ENCODE measurements at regions not wholly inside any gene's neighbourhood (a gene's known extent, or its start where the extent isn't known, plus 50 kb on each side); places are given as distances from the start of the nearest gene placed in this dataset.
A peak's percentile ranks its signal among the peaks of the same experiment; 100 is the strongest.
"Not testable (repeated sequence)": the region's sequence is repeated elsewhere in the genome, so short reads cannot be mapped to it uniquely, and the experiment has no call there.

- Histone ChIP-seq H4K20me1 (ENCODE audit: insufficient read depth) (no peaks in the 10 kb centered on the region), H3K27ac (no peak overlapping the region), H3K36me3 (ENCODE audit: low read depth) (no peaks in the 10 kb centered on the region), H3K9ac (no peak overlapping the region), H3K9me2 (ENCODE audit: insufficient read depth) (no peaks in the 10 kb centered on the region), H3K27me3 (replicated peaks; ENCODE audit: insufficient read depth) (no peaks in the 10 kb centered on the region), H3K79me2 (ENCODE audit: insufficient read depth) (no peaks in the 10 kb centered on the region), H3K4me3 (no peak overlapping the region), H3K9me3 (ENCODE audit: low read depth) (no peaks in the 10 kb centered on the region), H2AFZ (no peak overlapping the region), H3K4me2 (ENCODE audit: unreplicated experiment) (no peak overlapping the region), H3F3A (ENCODE audit: insufficient read depth) (no peaks in the 10 kb centered on the region), H3K4me1 (ENCODE audit: insufficient read depth) (no peaks in the 10 kb centered on the region)
- no peak for TF ChIP-seq EZH2 (IDR thresholded peaks at IDR 0.05; ENCODE audit: insufficient read depth, poor library complexity, severe bottlenecking)
- no peak for TF ChIP-seq EZH2phosphoT487 (IDR thresholded peaks at IDR 0.05; ENCODE audit: insufficient read depth, low read depth)
- 36 to 37% methylated on average over 4 of the region's 4 CpGs for WGBS, 2 experiments (ENCODE audit: low coverage in 1 of 2, low lambda C conversion rate in 2 of 2, missing lambda C conversion rate in 2 of 2)
- in situ Hi-C loops (cut with MboI): no loop called here
- DNase-seq: no peak
Measured at GRCh38 chr2:221741496-221742211, 169.6 kb upstream of the EPHA4 start.

DNA sequence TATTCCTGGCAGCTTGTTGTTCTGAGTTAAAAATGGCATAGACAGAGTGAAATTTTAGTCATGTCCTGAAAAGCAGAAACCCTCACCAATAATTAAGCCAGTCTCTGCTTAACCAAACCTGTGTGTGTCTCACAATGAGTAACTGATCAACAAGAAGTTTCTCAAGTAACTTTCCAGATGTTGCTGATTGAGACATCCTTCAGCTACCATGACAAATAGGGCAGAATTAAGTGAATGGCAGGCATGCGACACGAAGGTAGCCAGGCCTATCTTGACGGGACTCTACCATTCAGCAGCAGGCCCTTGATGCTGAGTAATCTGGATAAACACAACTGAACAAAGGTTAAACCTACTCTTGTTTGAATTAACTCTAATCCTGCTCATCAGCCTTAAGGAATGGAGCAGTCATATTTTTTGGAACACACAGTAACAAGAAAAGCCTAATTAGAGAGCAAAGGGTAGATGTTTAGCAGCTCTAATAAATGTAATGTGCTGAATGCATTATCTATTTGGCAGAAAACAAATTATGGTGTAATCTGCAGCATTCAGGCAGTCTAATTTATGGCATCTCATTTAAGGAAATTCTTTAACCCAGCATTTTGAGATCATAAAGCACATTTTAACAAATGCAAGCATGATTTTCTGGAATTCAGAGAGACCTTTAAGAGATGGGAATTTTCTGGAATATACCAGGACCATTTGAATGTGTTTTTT is 159.5 kb upstream of the EPHA4 start:
- Histone ChIP-seq H3K4me3 (no peak overlapping the region), H3K27ac (no peak overlapping the region), H3K79me2 (ENCODE audit: insufficient read depth) (no peaks in the 10 kb centered on the region), H3F3A (ENCODE audit: insufficient read depth) (no peaks in the 10 kb centered on the region), H3K4me2 (ENCODE audit: unreplicated experiment) (no peak overlapping the region), H3K9me2 (ENCODE audit: insufficient read depth) (no peaks in the 10 kb centered on the region), H3K9ac (no peak overlapping the region), H3K27me3 (replicated peaks; ENCODE audit: insufficient read depth) (no peaks in the 10 kb centered on the region), H4K20me1 (ENCODE audit: insufficient read depth) (no peaks in the 10 kb centered on the region), H3K4me1 (ENCODE audit: insufficient read depth) (no peaks in the 10 kb centered on the region), H2AFZ (no peak overlapping the region), H3K36me3 (ENCODE audit: low read depth) (no peaks in the 10 kb centered on the region), H3K9me3 (ENCODE audit: low read depth) (no peaks in the 10 kb centered on the region)
- in situ Hi-C loops (cut with MboI): no loop called here
- DNase-seq: peak; percentile 4
- TF ChIP-seq EZH2 (IDR thresholded peaks at IDR 0.05; ENCODE audit: insufficient read depth, poor library complexity, severe bottlenecking) (no peak), EZH2phosphoT487 (IDR thresholded peaks at IDR 0.05; ENCODE audit: insufficient read depth, low read depth) (no peak)
- WGBS, 2 experiments (ENCODE audit: low coverage in 1 of 2, low lambda C conversion rate in 2 of 2, missing lambda C conversion rate in 2 of 2): 9 to 22% methylated on average over 3 of the region's 3 CpGs

- Histone ChIP-seq H3K27ac (no peak overlapping the region), H3K27me3 (replicated peaks; ENCODE audit: insufficient read depth) (no peaks in the 10 kb centered on the region), H3F3A (ENCODE audit: insufficient read depth) (no peaks in the 10 kb centered on the region), H3K36me3 (ENCODE audit: low read depth) (no peaks in the 10 kb centered on the region), H4K20me1 (ENCODE audit: insufficient read depth) (no peaks in the 10 kb centered on the region), H3K79me2 (ENCODE audit: insufficient read depth) (no peaks in the 10 kb centered on the region), H3K9ac (no peak overlapping the region), H3K9me2 (ENCODE audit: insufficient read depth) (no peaks in the 10 kb centered on the region), H3K4me1 (ENCODE audit: insufficient read depth) (no peaks in the 10 kb centered on the region), H3K9me3 (ENCODE audit: low read depth) (no peaks in the 10 kb centered on the region), H2AFZ (no peak overlapping the region), H3K4me3 (no peak overlapping the region), H3K4me2 (ENCODE audit: unreplicated experiment) (no peak overlapping the region)
- in situ Hi-C loops (cut with MboI): no loop called here
- TF ChIP-seq EZH2 (IDR thresholded peaks at IDR 0.05; ENCODE audit: insufficient read depth, poor library complexity, severe bottlenecking): no peak
- no peak for TF ChIP-seq EZH2phosphoT487 (IDR thresholded peaks at IDR 0.05; ENCODE audit: insufficient read depth, low read depth)
- WGBS, 2 experiments (ENCODE audit: low coverage in 1 of 2, low lambda C conversion rate in 2 of 2, missing lambda C conversion rate in 2 of 2): 94 to 96% methylated on average over 2 of the region's 2 CpGs
- no peak for DNase-seq
Measured at GRCh38 chr2:221726894-221727513, 154.9 kb upstream of the EPHA4 start.

DNA sequence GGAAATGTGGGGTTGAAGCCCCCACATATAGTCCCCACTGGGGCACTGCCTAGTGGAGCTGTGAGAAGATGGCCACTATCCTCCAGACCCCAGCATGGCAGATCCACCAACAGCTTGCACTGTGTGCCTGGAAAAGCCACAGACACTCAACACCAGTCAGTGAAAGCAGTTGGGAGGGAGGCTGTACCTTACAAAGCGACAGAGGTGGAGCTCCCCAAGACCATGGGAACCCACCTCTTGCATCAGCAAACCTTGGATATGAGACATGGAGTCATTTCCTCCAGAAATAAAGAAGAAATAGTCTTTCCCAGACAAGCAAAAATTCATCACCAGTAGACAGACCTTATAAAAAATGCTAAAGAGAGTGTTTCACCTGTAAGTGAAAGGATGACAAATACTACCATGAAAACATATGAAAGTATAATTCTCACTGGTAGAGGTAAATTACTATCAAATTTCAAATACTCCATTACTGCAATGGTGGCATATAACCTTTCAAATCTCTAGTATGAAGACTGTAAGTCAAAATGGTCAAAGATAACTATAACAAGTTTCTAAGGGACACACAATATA is 152.6 kb upstream of the EPHA4 start:
- no peak overlapping the region for H3K4me2 ChIP-seq (ENCODE audit: unreplicated experiment)
- no peak overlapping the region for H3K9ac ChIP-seq
- H3K79me2 ChIP-seq (ENCODE audit: insufficient read depth): no peaks in the 10 kb centered on the region
- in situ Hi-C loops (cut with MboI): no loop called here
- H3K27me3 ChIP-seq (replicated peaks; ENCODE audit: insufficient read depth): no peaks in the 10 kb centered on the region
- H3K4me3 ChIP-seq: no peak overlapping the region
- H4K20me1 ChIP-seq (ENCODE audit: insufficient read depth): no peaks in the 10 kb centered on the region
- H2AFZ ChIP-seq: no peak overlapping the region
- H3F3A ChIP-seq (ENCODE audit: insufficient read depth): no peaks in the 10 kb centered on the region
- no peaks in the 10 kb centered on the region for H3K9me2 ChIP-seq (ENCODE audit: insufficient read depth)
- no peaks in the 10 kb centered on the region for H3K36me3 ChIP-seq (ENCODE audit: low read depth)
- no peaks in the 10 kb centered on the region for H3K4me1 ChIP-seq (ENCODE audit: insufficient read depth)
- TF ChIP-seq EZH2 (IDR thresholded peaks at IDR 0.05; ENCODE audit: insufficient read depth, poor library complexity, severe bottlenecking) (no peak), EZH2phosphoT487 (IDR thresholded peaks at IDR 0.05; ENCODE audit: insufficient read depth, low read depth) (no peak)
- WGBS, 2 experiments (ENCODE audit: low coverage in 1 of 2, low lambda C conversion rate in 2 of 2, missing lambda C conversion rate in 2 of 2): 24 to 43% methylated on average over 1 of the region's 1 CpG
- H3K27ac ChIP-seq: no peak overlapping the region
- H3K9me3 ChIP-seq (ENCODE audit: low read depth): no peaks in the 10 kb centered on the region
- DNase-seq: no peak

DNA sequence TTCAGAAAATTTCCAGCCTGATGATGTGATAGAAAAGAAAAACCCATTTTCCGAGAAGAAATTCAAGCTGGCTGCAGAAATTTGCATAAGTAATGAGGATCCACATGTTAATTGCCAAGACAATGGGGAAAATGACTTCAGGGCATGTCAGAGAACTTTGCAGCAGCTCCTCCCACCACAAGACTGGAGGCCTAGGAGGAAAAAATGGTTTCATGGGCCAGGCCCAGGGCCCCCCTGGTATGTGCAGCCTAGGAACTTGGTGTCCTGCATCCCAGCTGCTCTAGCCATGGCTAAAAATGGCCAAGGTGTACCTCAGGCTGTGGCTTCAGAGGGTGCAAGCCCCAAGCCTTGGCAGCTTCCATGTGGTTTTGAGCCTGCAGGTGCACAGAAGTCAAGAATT is 152.0 kb upstream of the EPHA4 start:
- H4K20me1 ChIP-seq (ENCODE audit: insufficient read depth); H3K9me3 ChIP-seq (ENCODE audit: low read depth); H3K36me3 ChIP-seq (ENCODE audit: low read depth); H3K4me2 ChIP-seq (ENCODE audit: unreplicated experiment); H3K9me2 ChIP-seq (ENCODE audit: insufficient read depth); in situ Hi-C loops (cut with MboI); H3F3A ChIP-seq (ENCODE audit: insufficient read depth); H3K27ac ChIP-seq; DNase-seq; H3K79me2 ChIP-seq (ENCODE audit: insufficient read depth); H3K4me3 ChIP-seq; H2AFZ ChIP-seq; H3K4me1 ChIP-seq (ENCODE audit: insufficient read depth); H3K9ac ChIP-seq; H3K27me3 ChIP-seq (replicated peaks; ENCODE audit: insufficient read depth): not testable (repeated sequence)
- WGBS, 2 experiments (ENCODE audit: low coverage in 1 of 2, low lambda C conversion rate in 2 of 2, missing lambda C conversion rate in 2 of 2): 21 to 25% methylated on average over 1 of the region's 1 CpG
